ENCODE measurements at regions not wholly inside any gene's neighbourhood (a gene's known extent, or its start where the extent isn't known, plus 50 kb on each side); places are given as distances from the start of the nearest gene placed in this dataset.

GRCh38 chr9:36485647-36486328, 85.7 kb upstream of the RNF38 start:
- Histone ChIP-seq H3K4me3 (ENCODE audit: control extremely low read depth in 1 of 5, extremely low read depth in 1 of 5, insufficient read depth in 1 of 5, low read depth in 2 of 5, low read length in 4 of 5) (peak overlapping the region; percentile 58 to 92 (median 81)), H3K36me3 (replicated peaks in 1 of 2; ENCODE audit: control extremely low read depth in 1 of 2, control insufficient read depth in 1 of 2, extremely low read depth in 1 of 2, insufficient read depth in 2 of 2, low read length in 1 of 2) (peaks cover 0 to 1% of the 10 kb centered on the region in 2 experiments), H4K20me1 (ENCODE audit: control insufficient read depth, insufficient read depth, low read length, poor library complexity, severe bottlenecking) (peaks cover 29% of the 10 kb centered on the region), H3K4me1 (ENCODE audit: control insufficient read depth in 2 of 2, insufficient read depth in 2 of 2, low read length in 2 of 2) (peaks cover 26 to 30% of the 10 kb centered on the region in 2 donors), H3K79me2 (ENCODE audit: control insufficient read depth, insufficient read depth, low read length) (peaks cover 75% of the 10 kb centered on the region), H3K9me3 (ENCODE audit: control extremely low read depth in 1 of 3, control insufficient read depth in 2 of 3, insufficient read depth in 1 of 3, low read length in 2 of 3) (no peaks in the 10 kb centered on the region), H3K27ac (ENCODE audit: low read length in 2 of 2) (peak overlapping the region in 1 of 2 donors; percentile 80), H3K4me2 (replicated peaks; ENCODE audit: low read depth, low read length, poor library complexity, severe bottlenecking) (peak overlapping the region; percentile 97), H3K9ac (ENCODE audit: low read length) (peak overlapping the region; percentile 78), H2AFZ (ENCODE audit: insufficient read depth, low read depth, low read length, poor library complexity, severe bottlenecking) (peak overlapping the region; percentile 74), H3K27me3 (replicated peaks in 1 of 4; ENCODE audit: control extremely low read depth in 1 of 4, control insufficient read depth in 3 of 4, insufficient read depth in 4 of 4, low read length in 3 of 4) (no peaks in the 10 kb centered on the region)
- peaks cover 59% of the 10 kb centered on the region for H3K4me1 Mint-ChIP-seq
- CTCF ChIA-PET = interaction anchor here (0.8 to 5.9 kb wide), 6 partner anchors 9 to 78 kb away, joined by 3 to 45 read pairs (median 4); no protein-coding TSS in a partner anchor
- POLR2A ChIA-PET = interaction anchor here (0.9 to 2.2 kb wide), 2 partner anchors 14 to 1326 kb away, joined by 5 to 9 read pairs; no protein-coding TSS in a partner anchor
- ATAC-seq (ENCODE audit: low read depth) = no peak
- peak overlapping the region; percentile 94 for H3K4me3 Mint-ChIP-seq
- peak overlapping the region; percentile 90 for H3K27ac Mint-ChIP-seq
- H3K27me3 Mint-ChIP-seq = no peaks in the 10 kb centered on the region
- DNase-seq = peak; percentile 39
- WGBS (ENCODE audit: insufficient coverage) = 19% methylated on average over 9 of the region's 11 CpGs
- TF ChIP-seq, protein P1, sequence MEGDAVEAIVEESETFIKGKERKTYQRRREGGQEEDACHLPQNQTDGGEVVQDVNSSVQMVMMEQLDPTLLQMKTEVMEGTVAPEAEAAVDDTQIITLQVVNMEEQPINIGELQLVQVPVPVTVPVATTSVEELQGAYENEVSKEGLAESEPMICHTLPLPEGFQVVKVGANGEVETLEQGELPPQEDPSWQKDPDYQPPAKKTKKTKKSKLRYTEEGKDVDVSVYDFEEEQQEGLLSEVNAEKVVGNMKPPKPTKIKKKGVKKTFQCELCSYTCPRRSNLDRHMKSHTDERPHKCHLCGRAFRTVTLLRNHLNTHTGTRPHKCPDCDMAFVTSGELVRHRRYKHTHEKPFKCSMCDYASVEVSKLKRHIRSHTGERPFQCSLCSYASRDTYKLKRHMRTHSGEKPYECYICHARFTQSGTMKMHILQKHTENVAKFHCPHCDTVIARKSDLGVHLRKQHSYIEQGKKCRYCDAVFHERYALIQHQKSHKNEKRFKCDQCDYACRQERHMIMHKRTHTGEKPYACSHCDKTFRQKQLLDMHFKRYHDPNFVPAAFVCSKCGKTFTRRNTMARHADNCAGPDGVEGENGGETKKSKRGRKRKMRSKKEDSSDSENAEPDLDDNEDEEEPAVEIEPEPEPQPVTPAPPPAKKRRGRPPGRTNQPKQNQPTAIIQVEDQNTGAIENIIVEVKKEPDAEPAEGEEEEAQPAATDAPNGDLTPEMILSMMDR (IDR thresholded peaks at IDR 0.05) = no peak
- no peak for TF ChIP-seq EZH2 (IDR thresholded peaks at IDR 0.05; ENCODE audit: borderline replicate concordance, insufficient read depth, low read depth, low read length, poor library complexity, severe bottlenecking)
- H3K9me3 Mint-ChIP-seq (ENCODE audit: insufficient read depth) = no peaks in the 10 kb centered on the region
- intact Hi-C loops (cut with micrococcal nuclease) = loop anchor here (5.0 kb wide), 2 partner anchors 87 to 293 kb away; partner anchors contain the start of genes CLTA and MELK

- Histone ChIP-seq H3K27me3 (replicated peaks in 1 of 4; ENCODE audit: control extremely low read depth in 1 of 4, control insufficient read depth in 3 of 4, insufficient read depth in 4 of 4, low read length in 3 of 4) (no peaks in the 10 kb centered on the region), H3K9me3 (ENCODE audit: control extremely low read depth in 1 of 3, control insufficient read depth in 2 of 3, insufficient read depth in 1 of 3, low read length in 2 of 3) (no peaks in the 10 kb centered on the region), H3K79me2 (ENCODE audit: control insufficient read depth, insufficient read depth, low read length) (peaks cover 82% of the 10 kb centered on the region), H3K4me3 (ENCODE audit: control extremely low read depth in 1 of 5, extremely low read depth in 1 of 5, insufficient read depth in 1 of 5, low read depth in 2 of 5, low read length in 4 of 5) (no peak overlapping the region), H3K36me3 (replicated peaks in 1 of 2; ENCODE audit: control extremely low read depth in 1 of 2, control insufficient read depth in 1 of 2, extremely low read depth in 1 of 2, insufficient read depth in 2 of 2, low read length in 1 of 2) (peaks cover 0 to 1% of the 10 kb centered on the region in 2 experiments), H3K4me1 (ENCODE audit: control insufficient read depth in 2 of 2, insufficient read depth in 2 of 2, low read length in 2 of 2) (peaks cover 23 to 27% of the 10 kb centered on the region in 2 donors), H3K9ac (ENCODE audit: low read length) (no peak overlapping the region), H2AFZ (ENCODE audit: insufficient read depth, low read depth, low read length, poor library complexity, severe bottlenecking) (no peak overlapping the region), H3K4me2 (replicated peaks; ENCODE audit: low read depth, low read length, poor library complexity, severe bottlenecking) (no peak overlapping the region), H3K27ac (ENCODE audit: low read length in 2 of 2) (peak overlapping the region in 1 of 2 donors; percentile 15), H4K20me1 (ENCODE audit: control insufficient read depth, insufficient read depth, low read length, poor library complexity, severe bottlenecking) (peaks cover 37% of the 10 kb centered on the region)
- no peak for TF ChIP-seq EZH2 (IDR thresholded peaks at IDR 0.05; ENCODE audit: borderline replicate concordance, insufficient read depth, low read depth, low read length, poor library complexity, severe bottlenecking)
- TF ChIP-seq, protein P1 (IDR thresholded peaks at IDR 0.05) = no peak
- H3K4me3 Mint-ChIP-seq = no peak overlapping the region
- intact Hi-C loops (cut with micrococcal nuclease) = no loop called here
- ChIA-PET CTCF (interaction anchor here (1.1 to 5.9 kb wide), 2 partner anchors 72 to 76 kb away, joined by 3 to 45 read pairs; no protein-coding TSS in a partner anchor), POLR2A (no interaction called here)
- H3K27me3 Mint-ChIP-seq = no peaks in the 10 kb centered on the region
- ATAC-seq (ENCODE audit: low read depth) (no peak), DNase-seq (no peak)
- H3K4me1 Mint-ChIP-seq = peaks cover 61% of the 10 kb centered on the region
- no peaks in the 10 kb centered on the region for H3K9me3 Mint-ChIP-seq (ENCODE audit: insufficient read depth)
- no peak overlapping the region for H3K27ac Mint-ChIP-seq
- WGBS (ENCODE audit: insufficient coverage) = no CpG with 5 or more reads among the region's 3 CpGs
Observed at GRCh38 chr9:36484124-36484523, 84.1 kb upstream of the RNF38 start.
